Psoas muscle (tissue), 7 donors: ENCODE measurements at regions not wholly inside any gene's neighbourhood (a gene's known extent, or its start where the extent isn't known, plus 50 kb on each side); places are given as distances from the start of the nearest gene placed in this dataset.

Source experiments
- ATAC-seq, 4 donors: fragments of 200-7000 bp; cut with Tn5 transposase; one replicate each; pipeline ENCODE4 v1.9.1; 2020; ENCODE audit warnings: moderate library complexity in 3 of 4, mild to moderate bottlenecking in 2 of 4
- DNase-seq, 2 donors: peaks; one replicate each; pipeline ENCODE4 v3.0.0-alpha.2; 2020
- H3K27ac ChIP-seq: fragments of 200-600 bp; one replicate; pipeline ENCODE4 v1.8.0; 2022
- H3K27me3 ChIP-seq, 3 donors: fragments of 200-600 bp in 1 of 3; one replicate each; pipeline versions ENCODE4 v1.6.1 to v1.8.0; 2013 to 2022; ENCODE audit warnings: low read length in 2 of 3, mild to moderate bottlenecking in 2 of 3, moderate library complexity in 1 of 3; ENCODE audit not compliant: insufficient read depth in 3 of 3
- H3K36me3 ChIP-seq, 2 donors: fragments of 200-600 bp in 1 of 2; one replicate each; pipeline versions ENCODE4 v1.6.1 to v1.8.0; 2013 to 2022; ENCODE audit warnings: low read depth in 1 of 2, mild to moderate bottlenecking in 1 of 2, moderate library complexity in 1 of 2; ENCODE audit not compliant: insufficient read depth in 1 of 2
- H3K4me1 ChIP-seq: fragments of 200-600 bp; one replicate; pipeline ENCODE4 v1.8.0; 2022
- H3K4me3 ChIP-seq: fragments of 200-600 bp; one replicate; pipeline ENCODE4 v1.8.0; 2022; ENCODE audit warnings: mild to moderate bottlenecking
- H3K9me3 ChIP-seq: fragments of 200-600 bp; one replicate; pipeline ENCODE4 v1.8.0; 2022
- CTCF ChIP-seq: fragments of 200-600 bp; IDR thresholded peaks from one replicate; pipeline ENCODE4 v1.8.0; 2022; ENCODE audit warnings: antibody characterized with exemption
- WGBS, 3 donors: extraction: QIAGEN DNeasy Blood & Tissue Kit; methylation state at CpG; one replicate each; pipeline versions ENCODE4 v1.1.6 to v1.1.7; 2013; 5-methylcytosine and 5-hydroxymethylcytosine counted together
- intact Hi-C, 2 donors: fragments of 100-400 bp; cut with DNase I; formaldehyde crosslinking; loops; one replicate each; pipeline versions ENCODE4 v1.11.0 to v1.14.2; 2022
- donor health status: healthy with polysubstance abuse.
- donor health status: DM: no; HTN: no; CAD: no; lungs with moderate emphysema.
- donor health status: Bipolar disorder and iron deficiency.
- donor health status: healthy.
- donor health status: DM: yes; HTN: yes; CAD: no.
- donor health status: DM: no; HTN: no; CAD: no.
- donor health status: DM: yes; HTN: yes; CAD: no.

- Histone ChIP-seq H3K9me3 (no peaks in the 10 kb centered on the region), H3K27ac (no peak overlapping the region), H3K27me3 (peaks cover 0 to 1% (median 0%) of the 10 kb centered on the region in 3 donors), H3K4me1 (no peaks in the 10 kb centered on the region), H3K36me3 (no peaks in the 10 kb centered on the region), H3K4me3 (no peak overlapping the region)
- DNase-seq (no peak), ATAC-seq (no peak)
- no peak for TF ChIP-seq CTCF
- intact Hi-C loops, result no loop called here
- WGBS, 3 donors, result 87 to 90% (median 87%) methylated on average over 1 of the region's 1 CpG
Measured at GRCh38 chr3:182473191-182473710, 320.1 kb upstream of the ATP11B start.

GRCh38 chr3:182478369-182478768, 314.9 kb upstream of the ATP11B start:
- no peak overlapping the region for H3K4me3 ChIP-seq
- no peaks in the 10 kb centered on the region for H3K27me3 ChIP-seq
- H3K4me1 ChIP-seq, result no peaks in the 10 kb centered on the region
- no peak for TF ChIP-seq CTCF
- DNase-seq (no peak), ATAC-seq (no peak)
- intact Hi-C loops, result no loop called here
- no peaks in the 10 kb centered on the region for H3K9me3 ChIP-seq
- H3K36me3 ChIP-seq, result no peaks in the 10 kb centered on the region
- H3K27ac ChIP-seq, result no peak overlapping the region

GRCh38 chr3:182479419-182480336, 313.6 kb upstream of the ATP11B start:
- Histone ChIP-seq H3K9me3 (no peaks in the 10 kb centered on the region), H3K4me1 (no peaks in the 10 kb centered on the region), H3K27ac (no peak overlapping the region), H3K36me3 (no peaks in the 10 kb centered on the region), H3K4me3 (no peak overlapping the region), H3K27me3 (no peaks in the 10 kb centered on the region)
- no peak for TF ChIP-seq CTCF
- ATAC-seq, result no peak
- DNase-seq, result no peak
- intact Hi-C loops, result no loop called here
- WGBS, 3 donors, result 23 to 43% (median 29%) methylated on average over 8 of the region's 8 CpGs

GRCh38 chr3:182482705-182483104, 310.6 kb upstream of the ATP11B start:
- 68 to 72% (median 71%) methylated on average over 5 of the region's 5 CpGs for WGBS, 3 donors
- Histone ChIP-seq H3K27ac (no peak overlapping the region), H3K27me3 (no peaks in the 10 kb centered on the region), H3K36me3 (no peaks in the 10 kb centered on the region), H3K9me3 (no peaks in the 10 kb centered on the region), H3K4me1 (no peaks in the 10 kb centered on the region), H3K4me3 (no peak overlapping the region)
- no peak for TF ChIP-seq CTCF
- no peak for ATAC-seq
- intact Hi-C loops, result no loop called here
- DNase-seq, result no peak
